ENCODE measurements at regions not wholly inside any gene's neighbourhood (a gene's known extent, or its start where the extent isn't known, plus 50 kb on each side); places are given as distances from the start of the nearest gene placed in this dataset.

- peaks cover 9% of the 10 kb centered on the region for H3K9me3 Mint-ChIP-seq (ENCODE audit: unreplicated experiment)
- H3K27me3 Mint-ChIP-seq (ENCODE audit: unreplicated experiment): no peaks in the 10 kb centered on the region
- no peaks in the 10 kb centered on the region for H3K36me3 Mint-ChIP-seq (ENCODE audit: unreplicated experiment)
- no peak for DNase-seq (ENCODE audit: extremely low spot score, unreplicated experiment)
- H3K27ac Mint-ChIP-seq (ENCODE audit: unreplicated experiment): no peak overlapping the region
- peaks cover 12% of the 10 kb centered on the region for H3K4me1 Mint-ChIP-seq (ENCODE audit: unreplicated experiment)
- H3K4me3 Mint-ChIP-seq (ENCODE audit: unreplicated experiment): no peak overlapping the region
- TF ChIP-seq CTCF (IDR thresholded peaks at IDR 0.05): no peak
Observed at GRCh38 chr15:39473298-39473947, 107.5 kb upstream of the THBS1 start.

GRCh38 chr15:39474657-39475056, 106.2 kb upstream of the THBS1 start:
- H3K4me1 Mint-ChIP-seq (ENCODE audit: unreplicated experiment): peaks cover 5% of the 10 kb centered on the region
- no peak for TF ChIP-seq CTCF (IDR thresholded peaks at IDR 0.05)
- no peaks in the 10 kb centered on the region for H3K9me3 Mint-ChIP-seq (ENCODE audit: unreplicated experiment)
- no peaks in the 10 kb centered on the region for H3K27me3 Mint-ChIP-seq (ENCODE audit: unreplicated experiment)
- H3K27ac Mint-ChIP-seq (ENCODE audit: unreplicated experiment): no peak overlapping the region
- no peak for DNase-seq (ENCODE audit: extremely low spot score, unreplicated experiment)
- H3K36me3 Mint-ChIP-seq (ENCODE audit: unreplicated experiment): no peaks in the 10 kb centered on the region
- no peak overlapping the region for H3K4me3 Mint-ChIP-seq (ENCODE audit: unreplicated experiment)

GRCh38 chr15:39478996-39479395, 101.9 kb upstream of the THBS1 start:
- H3K4me1 Mint-ChIP-seq (ENCODE audit: unreplicated experiment): peaks cover 12% of the 10 kb centered on the region
- no peaks in the 10 kb centered on the region for H3K9me3 Mint-ChIP-seq (ENCODE audit: unreplicated experiment)
- no peak overlapping the region for H3K4me3 Mint-ChIP-seq (ENCODE audit: unreplicated experiment)
- no peaks in the 10 kb centered on the region for H3K36me3 Mint-ChIP-seq (ENCODE audit: unreplicated experiment)
- no peak for TF ChIP-seq CTCF (IDR thresholded peaks at IDR 0.05)
- H3K27me3 Mint-ChIP-seq (ENCODE audit: unreplicated experiment): no peaks in the 10 kb centered on the region
- H3K27ac Mint-ChIP-seq (ENCODE audit: unreplicated experiment): no peak overlapping the region
- DNase-seq (ENCODE audit: extremely low spot score, unreplicated experiment): no peak

- no peak overlapping the region for H3K4me3 Mint-ChIP-seq (ENCODE audit: unreplicated experiment)
- H3K9me3 Mint-ChIP-seq (ENCODE audit: unreplicated experiment): no peaks in the 10 kb centered on the region
- DNase-seq (ENCODE audit: extremely low spot score, unreplicated experiment): no peak
- peaks cover 7% of the 10 kb centered on the region for H3K4me1 Mint-ChIP-seq (ENCODE audit: unreplicated experiment)
- TF ChIP-seq CTCF (IDR thresholded peaks at IDR 0.05): no peak
- no peak overlapping the region for H3K27ac Mint-ChIP-seq (ENCODE audit: unreplicated experiment)
- no peaks in the 10 kb centered on the region for H3K27me3 Mint-ChIP-seq (ENCODE audit: unreplicated experiment)
- H3K36me3 Mint-ChIP-seq (ENCODE audit: unreplicated experiment): no peaks in the 10 kb centered on the region
Observed at GRCh38 chr15:39479911-39480310, 101.0 kb upstream of the THBS1 start.

- no peak for DNase-seq (ENCODE audit: extremely low spot score, unreplicated experiment)
- Mint-ChIP-seq H3K4me1 (ENCODE audit: unreplicated experiment) (peaks cover 7% of the 10 kb centered on the region), H3K27ac (ENCODE audit: unreplicated experiment) (no peak overlapping the region), H3K27me3 (ENCODE audit: unreplicated experiment) (no peaks in the 10 kb centered on the region), H3K36me3 (ENCODE audit: unreplicated experiment) (no peaks in the 10 kb centered on the region), H3K9me3 (ENCODE audit: unreplicated experiment) (no peaks in the 10 kb centered on the region), H3K4me3 (ENCODE audit: unreplicated experiment) (no peak overlapping the region)
- TF ChIP-seq CTCF (IDR thresholded peaks at IDR 0.05): no peak
Observed at GRCh38 chr15:39482459-39482858, 98.4 kb upstream of the THBS1 start.

Data from osteocyte (in vitro differentiated cells).